GM12878 (cell line): ENCODE measurements at regions not wholly inside any gene's neighbourhood (a gene's known extent, or its start where the extent isn't known, plus 50 kb on each side); places are given as distances from the start of the nearest gene placed in this dataset.

ENCODE experiments used
- ATAC-seq: fragments of 200-7000 bp; cut with Tn5 transposase; 3 replicates; pipeline ENCODE4 v1.9.1; 2020; ENCODE audit warnings: mild to moderate bottlenecking, moderate library complexity
- BruUV-seq: library from RNA; stranded (reverse); fragments of 400-500 nt; replicated peaks from 2 replicates; lab custom pipeline; 2021; lab: Mats Ljungman, UMichigan
- CTCF ChIA-PET: fragments of 300-600 bp; sonication (Branson Sonifier 250); formaldehyde crosslinking; extraction: SDS; loops from one replicate; lab custom pipeline; 2021; ENCODE audit warnings: inconsistent platforms; lab: Yijun Ruan, JAX
- POLR2A ChIA-PET: fragments of 350-600 bp; formaldehyde crosslinking; extraction: SDS; loops from one replicate; lab custom pipeline; 2021; ENCODE audit warnings: inconsistent platforms; lab: Charles Lee
- RAD21 ChIA-PET: fragments of 300-600 bp; sonication (Branson Sonifier 250); formaldehyde crosslinking; loops from one replicate; lab custom pipeline; 2023; ENCODE audit warnings: antibody characterized with exemption; ENCODE audit not compliant: unreplicated experiment; lab: Charles Lee
- SMC1A ChIA-PET: fragments of 300-600 bp; sonication (Branson Sonifier 250); formaldehyde crosslinking; loops from one replicate; lab custom pipeline; 2023; ENCODE audit not compliant: unreplicated experiment, uncharacterized antibody; lab: Charles Lee
- DNase-seq: peaks from one replicate; pipeline ENCODE4 v3.0.0-alpha.2; 2011; ENCODE audit warnings: low read depth, low spot score
- FAIRE-seq: peaks from 3 replicates; lab custom pipeline; 2011; peaks lifted over from hg19 to GRCh38; lab: Jason Lieb, UNC
- H2AFZ ChIP-seq: 2 replicates; pipeline ENCODE4 v1.6.0; 2011; ENCODE audit warnings: low read depth, low read length, control low read depth; ENCODE audit not compliant: control insufficient read depth
- H3K27ac ChIP-seq: 2 replicates; pipeline ENCODE4 v1.5.1; 2011; ENCODE audit warnings: control low read depth; ENCODE audit not compliant: control insufficient read depth, insufficient read depth
- H3K27me3 ChIP-seq, 2 experiments: replicated peaks in 1 of 2; 2 replicates each; pipeline versions ENCODE4 v1.6.0 to v1.6.1; 2011; ENCODE audit warnings: low read length in 1 of 2; ENCODE audit not compliant: control insufficient read depth in 2 of 2, insufficient read depth in 2 of 2
- H3K36me3 ChIP-seq, 2 experiments: 2 replicates each; pipeline ENCODE4 v1.5.1; 2011; ENCODE audit warnings: low read length in 1 of 2; ENCODE audit not compliant: control insufficient read depth in 2 of 2, insufficient read depth in 2 of 2
- H3K4me1 ChIP-seq: 2 replicates; pipeline ENCODE4 v1.6.1; 2011; ENCODE audit warnings: mild to moderate bottlenecking, low read length, moderate library complexity, mixed read lengths; ENCODE audit not compliant: control insufficient read depth, insufficient read depth
- H3K4me2 ChIP-seq: 2 replicates; pipeline ENCODE4 v1.6.0; 2011; ENCODE audit warnings: control low read depth; ENCODE audit not compliant: control insufficient read depth, insufficient read depth
- H3K4me3 ChIP-seq: fragments of 200-600 bp; sonication (generic); 2 replicates; pipeline ENCODE4 v1.5.1; 2016
- H3K79me2 ChIP-seq: 2 replicates; pipeline ENCODE4 v1.6.0; 2011; ENCODE audit warnings: low read length; ENCODE audit not compliant: control insufficient read depth, insufficient read depth
- H3K9ac ChIP-seq: 2 replicates; pipeline ENCODE4 v1.8.0; 2011; ENCODE audit warnings: low read length, control low read depth, mixed read lengths; ENCODE audit not compliant: control insufficient read depth, insufficient read depth
- H3K9me3 ChIP-seq: replicated peaks from 3 replicates; pipeline ENCODE4 v1.5.1; 2011; ENCODE audit warnings: mild to moderate bottlenecking, low read length; ENCODE audit not compliant: control insufficient read depth, insufficient read depth
- H4K20me1 ChIP-seq: 2 replicates; pipeline ENCODE4 v1.6.0; 2011; ENCODE audit not compliant: control insufficient read depth, insufficient read depth
- ATF2 ChIP-seq: IDR thresholded peaks from 2 replicates; pipeline ENCODE4 v1.6.1; 2012; ENCODE audit warnings: low read length, inconsistent platforms
- BCL3 ChIP-seq: IDR thresholded peaks from 2 replicates; pipeline ENCODE4 v1.6.1; 2011; ENCODE audit warnings: borderline replicate concordance, low read depth, mild to moderate bottlenecking, moderate library complexity, low read length; ENCODE audit not compliant: insufficient read depth, poor library complexity, severe bottlenecking
- EP300 ChIP-seq, 2 experiments: fragments of 150-350 bp in 1 of 2; IDR thresholded peaks; 2 replicates each; pipeline ENCODE4 v1.6.1; 2011 to 2012; ENCODE audit warnings: low read depth in 2 of 2, low read length in 2 of 2, borderline replicate concordance in 1 of 2, improper control_type of control experiment in 1 of 2, inconsistent platforms in 1 of 2; ENCODE audit not compliant: control insufficient read depth in 1 of 2
- IKZF2 ChIP-seq, 2 experiments: fragments of 450-650 bp; IDR thresholded peaks; 2 replicates each; pipeline ENCODE4 v1.6.1; 2017; ENCODE audit warnings: mild to moderate bottlenecking in 2 of 2, moderate library complexity in 2 of 2
- NKRF ChIP-seq: fragments of 450-650 bp; conservative IDR thresholded peaks from 2 replicates; pipeline ENCODE4 v1.6.1; 2017; ENCODE audit warnings: mild to moderate bottlenecking, moderate library complexity
- PKNOX1 ChIP-seq: fragments of 450-650 bp; IDR thresholded peaks from 2 replicates; pipeline ENCODE4 v1.6.1; 2016; ENCODE audit warnings: mild to moderate bottlenecking
- REST ChIP-seq: IDR thresholded peaks from 2 replicates; pipeline ENCODE4 v1.6.1; 2012; ENCODE audit warnings: mild to moderate bottlenecking, low read depth, low read length
- WGBS: methylation state at CpG from one replicate; pipeline ENCODE4 v1.1.6; 2016; ENCODE audit warnings: low lambda C conversion rate; ENCODE audit not compliant: insufficient replicate concordance, insufficient coverage; ENCODE audit errors: missing lambda C conversion rate; 5-methylcytosine and 5-hydroxymethylcytosine counted together
- in situ Hi-C: fragments of 300-500 bp; cut with MboI; formaldehyde crosslinking; loops from 9 replicates; pipeline ENCODE4 v1.14.3; 2018; ENCODE audit warnings: mixed read lengths
- intact Hi-C: fragments of 100-400 bp; cut with micrococcal nuclease; formaldehyde crosslinking; loops from one replicate; pipeline ENCODE4 v1.14.2; 2022; ENCODE audit not compliant: unreplicated experiment

- TF ChIP-seq NKRF = no peak
- no peak for TF ChIP-seq EP300 (IDR thresholded peaks at IDR 0.05; ENCODE audit: borderline replicate concordance in 1 of 2, control insufficient read depth in 1 of 2, low read depth in 2 of 2, low read length in 2 of 2)
- TF ChIP-seq IKZF2 (IDR thresholded peaks at IDR 0.05) = no peak
- TF ChIP-seq, all 136 proteins: peak for 0
These were observed 167.0 kb downstream of the FAM78B start (continued) for GRCh38 chr1:165999826-166000225.

GRCh38 chr1:166007176-166007575, 159.6 kb downstream of the FAM78B start:
- Histone ChIP-seq H3K36me3 (no peaks in the 10 kb centered on the region), H2AFZ (no peak overlapping the region), H3K9me3 (no peaks in the 10 kb centered on the region; the same call in 2 of the 3 replicates), H3K9ac (no peak overlapping the region), H3K4me1 (no peaks in the 10 kb centered on the region), H3K79me2 (no peaks in the 10 kb centered on the region), H3K27me3 (no peaks in the 10 kb centered on the region), H3K4me2 (no peak overlapping the region), H3K27ac (no peak overlapping the region), H3K4me3 (no peak overlapping the region), H4K20me1 (no peaks in the 10 kb centered on the region)
- ChIA-PET SMC1A (interaction anchor here (0.5 to 0.7 kb wide), 2 partner anchors 16 to 374 kb away, joined by 3 read pairs; no protein-coding TSS in a partner anchor), RAD21 (no interaction called here), POLR2A (no interaction called here), CTCF (no interaction called here)
- in situ Hi-C loops (no loop called here), intact Hi-C loops (no loop called here)
- no TSS peak for BruUV-seq
- DNase-seq = no peak
- 0% methylated on average over 1 of the region's 1 CpG for WGBS
- FAIRE-seq = no peak
- ATAC-seq = no peak
- TF ChIP-seq IKZF2 (IDR thresholded peaks at IDR 0.05) = no peak
- no peak for TF ChIP-seq BCL3
- TF ChIP-seq REST = no peak
- TF ChIP-seq ATF2 = no peak
- no peak for TF ChIP-seq PKNOX1
